NCI-H146 treated with DMSO at 0.1 percent for 48 hours (cell line): ENCODE measurements at regions not wholly inside any gene's neighbourhood (a gene's known extent, or its start where the extent isn't known, plus 50 kb on each side); places are given as distances from the start of the nearest gene placed in this dataset.

Experiments
- DNase-seq: peaks from one replicate; lab custom pipeline; 2025; ENCODE audit not compliant: unreplicated experiment; lab: John Stamatoyannopoulos, UW

- DNase-seq = no peak
Observed at GRCh38 chr1:59045636-59046035, 251.3 kb upstream of the FGGY start.

GRCh38 chr1:59046134-59046533 is 250.8 kb upstream of the FGGY start:
- no peak for DNase-seq

GRCh38 chr1:59046730-59047157 is 250.2 kb upstream of the FGGY start:
- no peak for DNase-seq

GRCh38 chr1:59051007-59051406 is 245.9 kb upstream of the FGGY start:
- no peak for DNase-seq

- no peak for DNase-seq
Observed at GRCh38 chr1:59052166-59052590, 244.7 kb upstream of the FGGY start.

- no peak for DNase-seq
Observed at GRCh38 chr1:59054172-59054571, 242.7 kb upstream of the FGGY start.

GRCh38 chr1:59055908-59056719 is 240.8 kb upstream of the FGGY start:
- DNase-seq = no peak

GRCh38 chr1:59057211-59057694 is 239.6 kb upstream of the FGGY start:
- no peak for DNase-seq

GRCh38 chr1:59057796-59058195 is 239.1 kb upstream of the FGGY start:
- DNase-seq = no peak

- DNase-seq = no peak
Observed at GRCh38 chr1:59058665-59059439, 238.0 kb upstream of the FGGY start.

GRCh38 chr1:59061876-59062275 is 235.0 kb upstream of the FGGY start:
- DNase-seq = no peak

GRCh38 chr1:59062743-59063142 is 234.2 kb upstream of the FGGY start:
- no peak for DNase-seq

- DNase-seq = no peak
Observed at GRCh38 chr1:59063501-59063900, 233.4 kb upstream of the FGGY start.

GRCh38 chr1:59064592-59064991 is 232.3 kb upstream of the FGGY start:
- DNase-seq = no peak

GRCh38 chr1:59066236-59066635 is 230.7 kb upstream of the FGGY start:
- DNase-seq = no peak

GRCh38 chr1:59070610-59071009 is 226.3 kb upstream of the FGGY start:
- no peak for DNase-seq

- DNase-seq = peak; percentile 81
Observed at GRCh38 chr1:59071289-59071688, 225.6 kb upstream of the FGGY start.

- DNase-seq = no peak
Observed at GRCh38 chr1:59071876-59072582, 224.9 kb upstream of the FGGY start.

GRCh38 chr1:59072583-59072947 is 224.3 kb upstream of the FGGY start:
- no peak for DNase-seq

- no peak for DNase-seq
Observed at GRCh38 chr1:59074598-59074997, 222.3 kb upstream of the FGGY start.

GRCh38 chr1:59075021-59075420 is 221.9 kb upstream of the FGGY start:
- DNase-seq = no peak

GRCh38 chr1:59076612-59077011 is 220.3 kb upstream of the FGGY start:
- no peak for DNase-seq
